ENCODE measurements at regions not wholly inside any gene's neighbourhood (a gene's known extent, or its start where the extent isn't known, plus 50 kb on each side); places are given as distances from the start of the nearest gene placed in this dataset.

DNA sequence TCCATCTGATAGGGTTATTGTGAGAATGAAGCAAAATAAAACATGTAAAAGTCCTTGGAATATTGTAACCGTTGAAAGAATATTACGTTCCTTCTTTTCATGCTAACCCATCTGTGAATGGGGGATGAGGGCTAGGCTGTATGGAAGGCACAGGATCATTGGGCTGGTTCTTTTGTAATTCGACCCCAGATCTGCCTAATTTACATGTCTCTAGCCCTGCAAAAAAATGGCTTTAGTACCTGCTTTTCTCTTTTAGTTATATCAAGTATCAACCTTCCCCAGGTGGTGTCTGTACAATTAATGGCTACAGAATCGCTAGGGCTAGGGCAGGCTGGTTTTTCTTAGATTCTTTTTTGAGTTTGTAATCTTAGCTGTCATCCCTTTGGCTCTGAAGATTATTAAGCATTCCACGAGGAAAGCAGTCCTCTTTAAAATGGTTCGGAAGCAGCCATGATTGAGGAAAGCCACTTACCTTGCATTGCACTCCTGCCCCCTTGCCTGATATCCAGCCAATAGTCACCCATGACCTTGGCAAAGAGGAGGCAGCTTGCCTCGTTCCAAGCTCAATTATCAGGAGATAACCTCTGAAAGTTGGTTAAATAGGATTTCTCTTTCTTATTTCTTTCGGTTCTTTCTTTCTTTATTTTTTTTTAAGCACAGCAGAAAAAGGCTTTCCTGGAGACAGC is 153.9 kb upstream of the ZKSCAN2 start:
- Mint-ChIP-seq H3K27me3 (ENCODE audit: insufficient read depth) (no peaks in the 10 kb centered on the region), H3K4me3 (no peak overlapping the region), H3K27ac (no peak overlapping the region), H3K36me3 (ENCODE audit: low read depth) (no peaks in the 10 kb centered on the region), H3K9me3 (peaks cover 17% of the 10 kb centered on the region), H3K4me1 (ENCODE audit: low read depth) (no peaks in the 10 kb centered on the region)
- DNase-seq: no peak
- TF ChIP-seq, protein P1, sequence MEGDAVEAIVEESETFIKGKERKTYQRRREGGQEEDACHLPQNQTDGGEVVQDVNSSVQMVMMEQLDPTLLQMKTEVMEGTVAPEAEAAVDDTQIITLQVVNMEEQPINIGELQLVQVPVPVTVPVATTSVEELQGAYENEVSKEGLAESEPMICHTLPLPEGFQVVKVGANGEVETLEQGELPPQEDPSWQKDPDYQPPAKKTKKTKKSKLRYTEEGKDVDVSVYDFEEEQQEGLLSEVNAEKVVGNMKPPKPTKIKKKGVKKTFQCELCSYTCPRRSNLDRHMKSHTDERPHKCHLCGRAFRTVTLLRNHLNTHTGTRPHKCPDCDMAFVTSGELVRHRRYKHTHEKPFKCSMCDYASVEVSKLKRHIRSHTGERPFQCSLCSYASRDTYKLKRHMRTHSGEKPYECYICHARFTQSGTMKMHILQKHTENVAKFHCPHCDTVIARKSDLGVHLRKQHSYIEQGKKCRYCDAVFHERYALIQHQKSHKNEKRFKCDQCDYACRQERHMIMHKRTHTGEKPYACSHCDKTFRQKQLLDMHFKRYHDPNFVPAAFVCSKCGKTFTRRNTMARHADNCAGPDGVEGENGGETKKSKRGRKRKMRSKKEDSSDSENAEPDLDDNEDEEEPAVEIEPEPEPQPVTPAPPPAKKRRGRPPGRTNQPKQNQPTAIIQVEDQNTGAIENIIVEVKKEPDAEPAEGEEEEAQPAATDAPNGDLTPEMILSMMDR (IDR thresholded peaks at IDR 0.05): no peak

DNA sequence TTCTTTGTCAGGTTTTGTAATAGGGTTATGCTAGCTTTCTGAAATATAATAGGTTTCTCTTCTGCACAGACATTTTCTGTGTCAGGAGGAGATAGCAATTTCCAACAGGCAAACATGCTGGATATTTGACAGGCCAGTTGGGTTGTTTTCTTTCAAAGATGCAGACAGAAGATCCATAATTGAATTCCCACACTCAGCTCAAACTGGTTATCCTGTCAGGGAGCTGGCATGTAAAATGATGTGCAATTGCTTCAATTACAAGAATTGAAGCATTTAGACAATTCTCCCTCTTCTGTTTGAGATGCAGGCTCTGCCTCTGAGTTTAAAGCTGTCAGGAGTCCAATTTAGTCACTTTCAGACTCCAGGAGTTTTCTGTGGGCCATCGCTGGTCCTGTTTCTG is 146.2 kb upstream of the ZKSCAN2 start:
- no peaks in the 10 kb centered on the region for H3K4me1 Mint-ChIP-seq (ENCODE audit: low read depth)
- no peak overlapping the region for H3K4me3 Mint-ChIP-seq
- no peaks in the 10 kb centered on the region for H3K27me3 Mint-ChIP-seq (ENCODE audit: insufficient read depth)
- H3K27ac Mint-ChIP-seq: no peak overlapping the region
- DNase-seq: no peak
- TF ChIP-seq, protein P1 (IDR thresholded peaks at IDR 0.05): no peak
- peaks cover 57% of the 10 kb centered on the region for H3K9me3 Mint-ChIP-seq
- no peaks in the 10 kb centered on the region for H3K36me3 Mint-ChIP-seq (ENCODE audit: low read depth)

DNA sequence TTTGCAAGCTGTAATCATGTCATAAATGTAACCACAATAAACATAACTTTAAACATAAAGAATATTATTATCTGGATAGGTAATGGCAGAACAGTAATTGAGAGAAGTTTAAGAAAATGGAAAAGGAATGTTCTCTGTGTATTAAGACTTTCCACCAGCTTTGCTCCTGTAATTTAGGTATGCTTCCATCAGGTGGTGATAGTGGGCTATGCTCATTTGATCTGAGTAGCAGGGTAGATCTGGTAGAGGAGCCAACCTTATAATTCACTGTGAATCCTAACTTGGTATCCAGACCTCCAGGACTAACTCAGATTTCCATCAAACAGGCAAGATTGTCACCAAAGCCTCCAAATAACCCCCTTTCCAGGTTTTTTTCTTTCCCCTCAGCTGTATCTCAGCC is 137.9 kb upstream of the ZKSCAN2 start:
- no peak for DNase-seq
- Mint-ChIP-seq H3K27me3 (ENCODE audit: insufficient read depth) (no peaks in the 10 kb centered on the region), H3K9me3 (peaks cover 20% of the 10 kb centered on the region), H3K36me3 (ENCODE audit: low read depth) (no peaks in the 10 kb centered on the region), H3K4me1 (ENCODE audit: low read depth) (no peaks in the 10 kb centered on the region), H3K4me3 (no peak overlapping the region), H3K27ac (no peak overlapping the region)
- TF ChIP-seq, protein P1 (IDR thresholded peaks at IDR 0.05): no peak

- H3K36me3 Mint-ChIP-seq (ENCODE audit: low read depth): no peaks in the 10 kb centered on the region
- H3K9me3 Mint-ChIP-seq: peaks cover 19% of the 10 kb centered on the region
- TF ChIP-seq, protein P1 (IDR thresholded peaks at IDR 0.05): no peak
- H3K27ac Mint-ChIP-seq: no peak overlapping the region
- H3K27me3 Mint-ChIP-seq (ENCODE audit: insufficient read depth): no peaks in the 10 kb centered on the region
- H3K4me1 Mint-ChIP-seq (ENCODE audit: low read depth): no peaks in the 10 kb centered on the region
- DNase-seq: no peak
- no peak overlapping the region for H3K4me3 Mint-ChIP-seq
These were observed 133.1 kb upstream of the ZKSCAN2 start for GRCh38 chr16:25390761-25391160.

GRCh38 chr16:25374556-25374955 is 116.9 kb upstream of the ZKSCAN2 start:
- no peak for DNase-seq
- Mint-ChIP-seq H3K27me3 (ENCODE audit: insufficient read depth) (no peaks in the 10 kb centered on the region), H3K4me3 (no peak overlapping the region), H3K4me1 (ENCODE audit: low read depth) (no peaks in the 10 kb centered on the region), H3K36me3 (ENCODE audit: low read depth) (no peaks in the 10 kb centered on the region; the same call in 1 of the 2 replicates), H3K9me3 (peaks cover 13% of the 10 kb centered on the region), H3K27ac (no peak overlapping the region)
- TF ChIP-seq, protein P1 (IDR thresholded peaks at IDR 0.05): no peak

All from HFFc6 (cell line).